HEK293T (cell line): ENCODE measurements at regions not wholly inside any gene's neighbourhood (a gene's known extent, or its start where the extent isn't known, plus 50 kb on each side); places are given as distances from the start of the nearest gene placed in this dataset.

Experiments used
- ARNT ChIP-seq: fragments of 450-650 bp; IDR thresholded peaks from 2 replicates; pipeline ENCODE4 v1.6.1; 2017; ENCODE audit warnings: mild to moderate bottlenecking
- BHLHE40 ChIP-seq: fragments of 450-650 bp; IDR thresholded peaks from 2 replicates; pipeline ENCODE4 v1.6.1; 2016; ENCODE audit warnings: mild to moderate bottlenecking, moderate library complexity, borderline replicate concordance
- CTBP1 ChIP-seq: fragments of 450-650 bp; IDR thresholded peaks from 2 replicates; pipeline ENCODE4 v1.6.1; 2016; ENCODE audit warnings: borderline replicate concordance
- FOXA1 ChIP-seq: fragments of 450-650 bp; IDR thresholded peaks from 2 replicates; pipeline ENCODE4 v1.6.1; 2016; ENCODE audit warnings: mild to moderate bottlenecking
- FOXK2 ChIP-seq: fragments of 450-650 bp; IDR thresholded peaks from 2 replicates; pipeline ENCODE4 v1.6.1; 2016; ENCODE audit warnings: mild to moderate bottlenecking
- L3MBTL2 ChIP-seq: fragments of 450-650 bp; conservative IDR thresholded peaks from 2 replicates; pipeline ENCODE4 v1.6.1; 2016; ENCODE audit warnings: mild to moderate bottlenecking
- LEF1 ChIP-seq: fragments of 450-650 bp; IDR thresholded peaks from 2 replicates; pipeline ENCODE4 v1.6.1; 2017; ENCODE audit warnings: mild to moderate bottlenecking, borderline replicate concordance
- NFRKB ChIP-seq: fragments of 450-650 bp; IDR thresholded peaks from 2 replicates; pipeline ENCODE4 v1.6.1; 2016; ENCODE audit warnings: mild to moderate bottlenecking, moderate library complexity
- SP1 ChIP-seq: fragments of 450-650 bp; IDR thresholded peaks from 2 replicates; pipeline ENCODE4 v1.6.1; 2017
- SUZ12 ChIP-seq: fragments of 450-650 bp; IDR thresholded peaks from 2 replicates; pipeline ENCODE4 v1.6.1; 2016; ENCODE audit warnings: mild to moderate bottlenecking
- TARDBP ChIP-seq: fragments of 450-650 bp; IDR thresholded peaks from 2 replicates; pipeline ENCODE4 v1.6.1; 2016
- ZNF384 ChIP-seq: fragments of 450-650 bp; IDR thresholded peaks from 2 replicates; pipeline ENCODE4 v1.6.1; 2016

- no peak for TF ChIP-seq ZNF384
- TF ChIP-seq FOXK2, result no peak
- TF ChIP-seq TARDBP, result no peak
- TF ChIP-seq CTBP1, result no peak
- TF ChIP-seq BHLHE40, result no peak
- no peak for TF ChIP-seq SUZ12
- TF ChIP-seq SP1, result no peak
- TF ChIP-seq FOXA1, result no peak
- TF ChIP-seq ARNT, result no peak
- no peak for TF ChIP-seq LEF1
- no peak for TF ChIP-seq NFRKB
- TF ChIP-seq L3MBTL2, result no peak
These were observed 53.1 kb upstream of the TSPAN5 start for GRCh38 chr4:98711526-98711925.
